ENCODE measurements at regions not wholly inside any gene's neighbourhood (a gene's known extent, or its start where the extent isn't known, plus 50 kb on each side); places are given as distances from the start of the nearest gene placed in this dataset.

- in situ Hi-C loops (cut with MboI): no loop called here
- no peak for TF ChIP-seq YY1 (IDR thresholded peaks at IDR 0.05; ENCODE audit: borderline replicate concordance in 1 of 3, control insufficient read depth in 1 of 3, extremely low read depth in 1 of 3, insufficient read depth in 3 of 3, insufficient read length in 1 of 3, insufficient replicate concordance in 2 of 3, low read depth in 1 of 3, low read length in 2 of 3)
- TF ChIP-seq PURB (CRISPR knock-in tag; IDR thresholded peaks at IDR 0.05; ENCODE audit: low read depth): no peak
- TF ChIP-seq ZNF165 (CRISPR knock-in tag; IDR thresholded peaks at IDR 0.05; ENCODE audit: borderline replicate concordance): no peak
- no peak for TF ChIP-seq BCL6 (CRISPR knock-in tag; IDR thresholded peaks at IDR 0.05)
- no peak for TF ChIP-seq ZNF444 (CRISPR knock-in tag; IDR thresholded peaks at IDR 0.05)
- TF ChIP-seq ZNF75A (CRISPR knock-in tag; IDR thresholded peaks at IDR 0.05): no peak
- TF ChIP-seq ZNF639 (CRISPR knock-in tag; conservative IDR thresholded peaks at IDR 0.05 in 1 of 2, IDR thresholded peaks at IDR 0.05 in 1 of 2): no peak
- no peak for TF ChIP-seq NCOA1 (IDR thresholded peaks at IDR 0.05; ENCODE audit: low read depth)
- no peak for TF ChIP-seq RB1 (IDR thresholded peaks at IDR 0.05; ENCODE audit: low read depth)
- FAIRE-seq: no peak
- ATAC-seq: no peak
- Histone ChIP-seq H3K9me1 (ENCODE audit: control insufficient read depth, insufficient read depth, low read length) (no peaks in the 10 kb centered on the region), H3K36me3 (ENCODE audit: control insufficient read depth, insufficient read depth, low read length) (no peaks in the 10 kb centered on the region), H3K9me3 (replicated peaks; ENCODE audit: control insufficient read depth, insufficient read depth, low read depth, low read length) (no peaks in the 10 kb centered on the region), H4K20me1 (replicated peaks; ENCODE audit: control insufficient read depth, insufficient read depth, low read length) (no peaks in the 10 kb centered on the region; the same call in 1 of the 2 replicates), H3K4me2 (ENCODE audit: insufficient read depth, low read length) (no peak overlapping the region), H3K9ac (ENCODE audit: insufficient read depth in 1 of 2, low read depth in 2 of 2, low read length in 2 of 2) (no peak overlapping the region), H3K79me2 (ENCODE audit: control insufficient read depth, insufficient read depth, low read length) (no peaks in the 10 kb centered on the region), H2AFZ (ENCODE audit: low read depth, low read length) (no peak overlapping the region), H3K4me3 (no peak overlapping the region), H3K27me3 (ENCODE audit: control insufficient read depth in 2 of 2, insufficient read depth in 2 of 2, low read length in 2 of 2) (no peaks in the 10 kb centered on the region), H3K27ac (ENCODE audit: extremely low read depth, low read depth, low read length) (no peak overlapping the region), H3K4me1 (replicated peaks in 1 of 2; ENCODE audit: control insufficient read depth in 2 of 2, insufficient read depth in 2 of 2, low read length in 2 of 2) (no peaks in the 10 kb centered on the region)
- POLR2A ChIA-PET: interaction anchor here (0.7 kb wide), 1 partner anchor 10 kb away, joined by 3 read pairs; no protein-coding TSS in a partner anchor
- 3% methylated on average over 6 of the region's 6 CpGs for WGBS (ENCODE audit: insufficient coverage, low coverage, missing lambda C conversion rate)
- no TSS peak for BruUV-seq (replicated peaks)
- CTCF ChIA-PET (ENCODE audit: low intra/inter-chr PET ratio): no interaction called here
- DNase-seq (ENCODE audit: extremely low read depth in 1 of 4, low spot score in 3 of 4): no peak
- intact Hi-C loops (cut with micrococcal nuclease): no loop called here
Observed at GRCh38 chr10:59589796-59590195, 119.9 kb downstream of the SLC16A9 start.
